HepG2 (cell line): ENCODE measurements at regions not wholly inside any gene's neighbourhood (a gene's known extent, or its start where the extent isn't known, plus 50 kb on each side); places are given as distances from the start of the nearest gene placed in this dataset.
A peak's percentile ranks its signal among the peaks of the same experiment; 100 is the strongest.

Experiments
- GLI4 ChIP-seq: sonication (generic); formaldehyde crosslinking; IDR thresholded peaks from 2 replicates; pipeline ENCODE4 v1.5.1; 2020; ENCODE audit warnings: missing genetic modification reagents, mild to moderate bottlenecking, moderate library complexity, borderline replicate concordance
- KMT2A ChIP-seq: sonication (generic); formaldehyde crosslinking; IDR thresholded peaks from 2 replicates; pipeline ENCODE4 v1.4.0; 2020; ENCODE audit warnings: missing genetic modification reagents
- MNT ChIP-seq: fragments of 450-650 bp; IDR thresholded peaks from 2 replicates; pipeline ENCODE4 v1.6.1; 2016
- TBX2 ChIP-seq: sonication (generic); formaldehyde crosslinking; IDR thresholded peaks from 2 replicates; pipeline ENCODE4 v1.5.0; 2020; ENCODE audit warnings: missing genetic modification reagents, mild to moderate bottlenecking, borderline replicate concordance
- U2AF2 ChIP-seq: fragments of 200-400 bp; formaldehyde crosslinking; IDR thresholded peaks from 2 replicates; pipeline ENCODE4 v1.6.1; 2017; ENCODE audit warnings: low read depth, mild to moderate bottlenecking, low read length
- YY1 ChIP-seq: IDR thresholded peaks from 2 replicates; pipeline ENCODE4 v1.6.1; 2011; ENCODE audit warnings: low read length, low read depth, moderate library complexity, mild to moderate bottlenecking; ENCODE audit not compliant: insufficient read depth, insufficient replicate concordance
- ZBTB1 ChIP-seq: sonication (generic); formaldehyde crosslinking; IDR thresholded peaks from 2 replicates; pipeline ENCODE4 v1.4.0; 2020; ENCODE audit warnings: missing genetic modification reagents, borderline replicate concordance
- ZNF263 ChIP-seq: sonication (generic); formaldehyde crosslinking; IDR thresholded peaks from 2 replicates; pipeline ENCODE4 v1.4.0; 2020; ENCODE audit warnings: missing genetic modification reagents
- ZNF740 ChIP-seq: sonication (generic); formaldehyde crosslinking; IDR thresholded peaks from 2 replicates; pipeline ENCODE4 v1.4.0; 2020; ENCODE audit warnings: missing genetic modification reagents
- ZSCAN31 ChIP-seq: sonication (generic); formaldehyde crosslinking; IDR thresholded peaks from 2 replicates; pipeline ENCODE4 v1.5.0; 2020; ENCODE audit warnings: low read depth, mild to moderate bottlenecking, missing genetic modification reagents

- peak; percentile 67; the same call in 1 of the 2 replicates for TF ChIP-seq MNT
- no peak for TF ChIP-seq GLI4
- TF ChIP-seq ZNF263 (CRISPR knock-in tag): no peak
- no peak for TF ChIP-seq ZNF740 (CRISPR knock-in tag)
- TF ChIP-seq YY1: no peak
- TF ChIP-seq ZBTB1 (CRISPR knock-in tag): no peak
- TF ChIP-seq U2AF2: no peak
- TF ChIP-seq ZSCAN31 (CRISPR knock-in tag): no peak
- no peak for TF ChIP-seq TBX2 (CRISPR knock-in tag)
- TF ChIP-seq KMT2A (CRISPR knock-in tag): no peak
These were observed 50.3 kb upstream of the TCF20 start (continued) for GRCh38 chr22:42320443-42321416.
